ENCODE measurements at regions not wholly inside any gene's neighbourhood (a gene's known extent, or its start where the extent isn't known, plus 50 kb on each side); places are given as distances from the start of the nearest gene placed in this dataset.
A peak's percentile ranks its signal among the peaks of the same experiment; 100 is the strongest.

GRCh38 chr22:46078241-46079092 lies 71.9 kb upstream of the PPARA start:
- DNase-seq (ENCODE audit: low read depth): no peak

- no peak for DNase-seq (ENCODE audit: low read depth)
Observed at GRCh38 chr22:46079093-46079860, 71.0 kb upstream of the PPARA start.

GRCh38 chr22:46079861-46080821 lies 70.2 kb upstream of the PPARA start:
- no peak for DNase-seq (ENCODE audit: low read depth)

DNA sequence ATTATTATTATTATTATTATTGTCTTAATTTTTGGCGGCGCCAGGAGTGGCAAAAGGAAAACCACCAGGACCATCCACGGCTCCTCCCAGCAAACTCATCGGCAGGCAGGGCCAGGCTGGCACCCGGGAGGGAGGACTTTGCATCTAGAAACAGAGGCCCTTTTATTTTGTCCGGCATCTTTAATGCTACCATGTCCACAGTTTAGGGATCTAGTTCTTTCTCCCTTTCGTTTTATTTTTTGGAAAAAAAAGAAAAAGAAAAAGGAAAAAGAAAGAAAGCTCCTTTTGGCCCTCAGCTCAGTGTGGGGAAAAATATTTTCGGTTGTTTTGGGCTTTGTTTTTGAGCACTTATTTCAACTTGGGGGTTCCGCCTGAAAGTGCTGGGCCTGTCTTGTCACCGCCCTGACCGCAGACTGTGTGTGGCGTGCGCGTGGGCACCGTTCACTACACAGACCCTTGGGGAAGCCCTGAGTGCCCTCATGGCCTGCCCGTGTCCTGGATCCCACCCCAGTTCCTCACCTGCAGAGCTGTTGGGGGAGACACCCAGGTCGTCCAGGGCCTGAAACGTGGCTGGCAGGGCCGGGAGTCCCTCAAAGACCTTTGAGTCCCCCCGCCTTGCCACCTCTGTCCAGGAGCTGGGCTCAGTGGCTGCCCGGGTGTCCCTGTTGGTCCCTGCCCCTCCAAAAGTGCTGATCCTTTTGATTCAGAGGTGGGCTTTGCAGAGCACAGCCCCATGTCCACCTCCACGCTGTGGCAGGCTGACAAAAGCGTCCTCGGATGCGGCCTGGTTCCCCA lies 69.1 kb upstream of the PPARA start:
- no peak for DNase-seq (ENCODE audit: low read depth)

- no peak for DNase-seq (ENCODE audit: low read depth)
Observed at GRCh38 chr22:46081831-46082210, 68.5 kb upstream of the PPARA start.

DNA sequence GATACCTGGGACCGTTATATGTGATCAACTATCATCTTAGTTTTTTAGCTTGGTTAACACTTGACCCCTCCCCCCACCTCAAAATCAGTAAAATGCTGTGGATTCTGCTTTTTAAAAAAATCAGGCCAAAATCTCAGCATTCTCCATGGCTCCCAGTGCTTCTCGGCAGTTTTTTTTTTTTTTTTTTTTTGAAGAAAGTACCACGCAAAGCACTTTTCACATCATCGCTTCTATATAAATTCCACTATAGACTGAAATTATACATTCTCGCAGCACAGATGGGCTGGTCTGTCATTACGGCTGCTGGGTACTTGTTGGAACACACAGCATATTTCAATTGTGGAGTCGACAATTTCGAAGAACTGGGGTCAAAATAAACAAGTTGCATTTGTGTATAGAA lies 67.7 kb upstream of the PPARA start:
- DNase-seq (ENCODE audit: low read depth): no peak

DNA sequence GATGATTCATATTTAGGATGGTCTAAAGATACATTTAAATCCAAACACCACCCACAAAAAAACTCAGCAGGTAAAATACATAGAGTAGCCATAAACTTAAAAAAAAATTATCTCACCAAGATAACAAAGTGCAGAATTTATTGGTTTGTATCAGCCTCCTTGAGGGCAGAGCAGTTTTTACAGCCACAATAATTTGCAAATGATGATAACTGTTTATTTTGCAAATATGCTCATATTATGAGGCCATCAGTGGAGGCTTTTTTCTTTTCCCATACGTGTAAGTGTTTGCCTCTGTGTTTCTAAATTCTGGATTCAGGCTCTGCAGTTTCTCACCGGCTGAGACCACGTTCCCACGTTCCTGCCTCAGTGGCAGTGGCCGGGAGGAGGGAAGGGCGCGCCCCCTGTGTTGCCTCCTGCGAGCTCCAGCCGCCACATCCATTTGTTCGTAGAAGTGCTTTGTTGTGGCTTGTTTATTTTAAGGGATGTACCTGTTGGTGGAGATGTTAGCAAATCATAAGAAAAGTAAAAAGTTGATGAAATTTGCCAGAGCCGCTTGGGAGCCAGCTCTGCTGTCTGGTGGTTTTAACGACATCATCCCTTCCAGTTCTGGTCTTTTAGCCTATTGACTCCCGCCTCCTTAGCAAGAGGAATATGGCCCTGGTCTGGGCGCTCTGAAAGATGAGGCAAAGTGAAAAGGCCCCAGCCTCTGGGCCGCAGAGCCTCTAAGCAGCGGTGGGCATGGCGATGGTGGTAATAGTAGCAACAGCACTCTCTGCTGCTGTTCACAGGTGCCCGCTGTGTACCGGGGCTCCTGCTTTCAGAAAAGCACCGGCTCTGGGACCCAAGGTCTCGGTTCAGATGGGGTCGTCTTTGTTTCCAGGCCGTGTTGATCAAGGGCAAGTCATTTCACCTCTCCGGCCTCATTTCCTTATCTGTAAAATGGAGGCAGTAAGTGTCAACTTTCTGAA lies 66.7 kb upstream of the PPARA start:
- no peak for DNase-seq (ENCODE audit: low read depth)

- no peak for DNase-seq (ENCODE audit: low read depth)
Observed at GRCh38 chr22:46084376-46084775, 66.0 kb upstream of the PPARA start.

DNA sequence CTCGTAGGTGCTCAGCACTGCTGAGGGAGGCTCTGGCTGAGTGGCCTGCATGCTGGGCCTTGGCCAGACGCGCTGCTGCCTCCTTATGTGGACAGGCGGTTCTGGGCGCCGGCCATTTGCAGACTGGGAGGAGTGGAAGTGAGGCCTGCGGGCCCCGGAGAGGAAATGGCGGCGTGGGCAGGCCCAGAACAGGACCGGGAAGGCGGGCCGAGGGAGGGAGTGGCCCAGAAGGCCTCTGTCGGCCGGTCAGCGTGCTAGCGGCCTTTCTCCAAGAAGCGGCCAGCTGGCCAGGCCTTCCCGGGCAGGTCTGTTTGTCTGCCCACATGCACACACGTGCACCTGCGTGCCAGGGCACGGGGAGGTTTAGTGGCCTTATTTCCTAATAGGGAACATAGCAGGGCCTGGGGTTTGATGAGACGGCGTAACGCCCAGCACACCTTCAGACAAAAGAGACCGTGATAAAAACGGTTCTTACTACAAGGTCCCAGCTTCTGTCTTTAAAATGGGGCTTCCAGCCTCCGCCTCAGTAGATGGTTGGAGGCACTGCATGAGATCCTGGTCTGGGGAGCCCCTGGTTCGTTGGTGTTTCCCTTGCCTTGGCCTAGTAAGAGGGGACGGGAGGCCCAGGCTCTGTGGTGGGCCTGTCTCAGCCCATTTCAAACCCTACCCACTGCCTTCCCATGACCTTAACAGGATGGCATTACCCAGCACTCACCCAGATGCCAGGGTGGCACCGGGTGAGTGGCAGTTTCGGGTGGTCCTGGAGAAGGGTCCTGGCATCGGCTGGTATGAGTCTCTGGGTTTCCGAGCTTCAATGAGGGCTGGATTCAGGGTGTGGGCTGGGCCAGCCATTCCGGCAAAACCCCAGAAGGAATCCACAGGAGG lies 65.1 kb upstream of the PPARA start:
- no peak for DNase-seq (ENCODE audit: low read depth)

DNA sequence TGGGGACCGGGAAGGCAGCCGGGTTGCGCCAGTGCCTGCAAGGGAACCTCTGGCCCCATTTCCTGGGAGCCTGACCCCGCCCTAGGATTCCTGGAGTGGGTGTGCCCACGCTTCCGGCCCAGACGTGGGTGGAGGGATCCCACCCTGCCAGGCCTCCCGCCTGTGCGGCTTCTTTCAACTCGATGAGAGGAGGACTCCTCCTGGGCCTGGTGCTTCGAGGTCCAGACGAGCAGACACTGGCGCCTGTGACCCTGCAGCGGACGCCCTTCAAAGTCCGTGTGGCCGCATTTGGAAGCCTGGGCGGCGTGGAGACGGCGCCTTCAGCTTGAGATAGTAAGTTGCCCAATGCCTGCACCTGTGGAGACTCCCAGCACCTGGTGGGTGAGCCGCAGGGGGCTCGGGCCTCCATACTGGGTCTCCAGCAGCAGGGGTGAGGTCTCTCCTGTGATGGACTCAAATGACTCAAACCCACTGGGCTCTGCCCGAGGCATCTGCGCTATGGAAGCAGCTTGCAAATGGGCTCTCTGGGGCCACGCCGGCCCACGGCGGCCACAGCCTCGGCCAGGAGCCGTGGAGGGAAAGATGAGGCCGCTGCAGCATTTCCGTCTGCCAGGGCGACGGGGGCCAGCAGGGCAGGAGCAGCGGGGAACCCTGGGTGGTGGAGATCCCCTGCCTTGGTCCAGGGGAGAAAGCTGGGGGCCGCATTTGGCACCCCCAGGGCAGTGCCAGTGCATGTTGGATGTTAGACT lies 64.3 kb upstream of the PPARA start:
- DNase-seq (ENCODE audit: low read depth): peak; percentile 43

DNA sequence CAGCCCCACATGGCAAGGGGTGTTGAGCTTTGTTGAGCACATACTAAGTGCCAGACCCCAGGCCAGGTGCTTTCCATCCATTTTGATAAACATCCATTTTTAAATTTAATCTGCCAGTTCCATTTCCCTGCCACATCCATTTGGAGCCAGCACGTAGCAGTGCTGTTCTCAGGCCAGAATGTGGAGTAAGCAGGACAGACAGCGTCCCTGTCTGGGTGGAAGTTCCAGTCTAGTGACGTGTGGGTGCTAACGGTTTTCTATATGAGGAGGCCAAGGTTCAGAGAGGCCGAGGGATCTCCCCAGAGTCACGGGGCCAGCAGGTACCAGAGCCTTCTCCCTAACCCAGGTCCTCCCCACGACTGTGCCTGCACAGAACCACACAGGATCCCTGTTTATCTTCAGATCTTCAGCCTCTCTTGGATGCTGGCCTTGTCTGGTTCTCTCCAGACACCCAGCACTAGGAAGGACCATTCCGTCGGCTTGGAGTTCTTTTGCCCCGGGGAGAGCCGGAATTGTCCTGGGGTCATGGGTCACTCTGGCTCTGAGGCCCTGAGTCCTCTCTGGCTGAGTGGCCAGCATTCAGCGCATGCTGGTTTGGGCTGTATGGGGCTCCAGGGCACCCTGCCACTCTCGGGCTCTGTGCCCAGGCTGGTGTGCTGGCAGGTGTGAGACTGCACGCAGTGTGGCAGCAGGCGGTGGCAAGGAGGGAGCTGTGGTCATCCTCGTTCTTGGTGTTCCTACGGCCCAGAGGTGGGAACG lies 63.6 kb upstream of the PPARA start:
- no peak for DNase-seq (ENCODE audit: low read depth)

GRCh38 chr22:46087336-46087690 lies 63.0 kb upstream of the PPARA start:
- DNase-seq (ENCODE audit: low read depth): no peak

DNA sequence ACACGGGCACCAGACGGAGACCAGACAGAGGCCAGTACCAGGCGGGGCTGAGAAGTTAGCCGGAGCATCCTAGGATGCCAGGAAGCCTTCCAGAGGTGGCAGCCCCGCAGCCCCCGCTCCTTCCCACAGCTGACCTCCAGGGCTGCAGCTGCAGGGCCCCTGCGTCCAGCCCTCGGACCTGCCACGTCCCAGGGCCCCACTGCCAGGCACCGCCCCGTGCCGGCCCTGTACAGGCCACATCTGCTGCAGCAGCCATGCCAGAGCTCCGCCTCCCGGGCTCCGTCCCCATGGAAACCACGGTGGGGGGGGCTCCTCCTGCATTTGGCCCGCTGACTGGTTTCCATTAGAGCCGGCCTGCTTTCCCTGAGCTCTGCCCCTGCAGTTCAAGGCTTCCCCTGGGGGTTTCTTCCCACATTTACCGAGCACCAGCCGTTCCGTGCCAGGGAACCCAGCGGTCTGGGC lies 62.5 kb upstream of the PPARA start:
- DNase-seq (ENCODE audit: low read depth): peak; percentile 89

DNA sequence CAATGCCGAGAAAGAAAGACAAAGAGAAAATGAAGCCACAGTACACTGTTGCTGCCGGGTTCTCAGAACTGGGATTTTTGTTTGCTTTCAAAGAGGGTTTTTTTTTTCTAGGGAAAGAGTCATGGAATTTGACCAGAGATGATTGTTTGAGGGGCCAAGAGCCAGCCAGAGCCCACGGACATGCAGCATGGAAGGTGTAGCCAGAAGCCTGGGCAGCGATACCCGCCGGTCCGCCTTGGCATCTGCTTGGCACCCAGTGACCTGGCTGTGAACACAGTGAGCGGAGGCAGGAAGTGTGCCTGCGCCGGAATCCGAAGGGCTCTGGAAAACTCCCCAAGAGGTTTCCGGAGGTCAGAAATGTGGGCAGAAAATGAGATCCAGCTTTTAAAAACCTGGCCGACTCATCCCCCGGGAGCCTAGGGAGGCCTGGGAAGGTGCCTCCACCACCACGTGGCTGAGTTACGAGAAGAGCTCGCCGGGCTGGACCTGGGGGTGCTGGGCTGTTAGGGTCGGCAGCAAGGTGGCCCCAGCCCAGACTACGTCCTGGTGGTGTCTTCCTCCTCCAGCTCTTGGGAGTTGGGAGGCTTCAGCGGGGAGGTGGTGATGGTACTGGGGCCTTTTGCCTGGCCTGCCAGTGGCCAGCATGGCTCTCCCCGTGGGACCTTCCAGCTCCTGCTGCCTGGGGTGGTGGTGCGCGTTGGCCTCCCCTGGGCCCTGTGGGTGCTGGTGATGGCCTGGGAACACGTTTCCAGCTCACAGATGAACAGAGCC lies 61.6 kb upstream of the PPARA start:
- no peak for DNase-seq (ENCODE audit: low read depth)

DNA sequence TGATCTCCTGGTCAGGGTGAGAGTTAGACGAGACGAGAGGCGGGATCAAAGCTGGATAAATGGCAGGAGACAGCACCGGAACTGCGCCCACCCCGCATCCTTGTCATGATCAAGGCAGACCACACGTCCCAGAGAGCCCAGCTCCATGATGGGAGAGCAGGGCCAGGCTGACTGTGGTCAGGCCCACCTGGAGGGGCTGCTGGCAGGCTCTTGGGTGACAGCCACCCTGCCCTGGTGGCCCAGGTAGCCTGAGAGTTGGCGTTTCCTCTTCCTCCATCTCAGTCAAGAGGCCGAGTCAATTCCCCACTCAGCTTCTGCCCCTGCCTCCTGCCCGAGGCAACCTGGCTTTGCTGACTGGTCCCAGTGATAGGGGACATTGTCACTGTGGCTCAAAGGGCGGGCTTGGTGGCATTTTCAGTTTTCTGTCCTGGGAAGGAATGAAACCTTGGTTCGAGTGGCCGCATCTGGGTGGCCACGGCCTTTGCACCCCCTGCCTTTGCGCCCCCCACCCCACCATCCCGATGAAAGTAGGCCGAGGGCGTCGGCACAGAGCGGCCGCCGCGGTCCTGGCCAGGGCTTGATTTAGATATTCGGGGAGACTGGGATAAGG lies 60.8 kb upstream of the PPARA start:
- DNase-seq (ENCODE audit: low read depth): no peak

GRCh38 chr22:46090036-46090591 lies 60.2 kb upstream of the PPARA start:
- DNase-seq (ENCODE audit: low read depth): no peak

Measured in fibroblast of the conjunctiva (primary cell).